GM12878 (cell line): ENCODE measurements at regions not wholly inside any gene's neighbourhood (a gene's known extent, or its start where the extent isn't known, plus 50 kb on each side); places are given as distances from the start of the nearest gene placed in this dataset.

Source experiments
- ATAC-seq: fragments of 200-7000 bp; cut with Tn5 transposase; 3 replicates; pipeline ENCODE4 v1.9.1; 2020; ENCODE audit warnings: mild to moderate bottlenecking, moderate library complexity
- BruUV-seq: library from RNA; stranded (reverse); fragments of 400-500 nt; replicated peaks from 2 replicates; lab custom pipeline; 2021; lab: Mats Ljungman, UMichigan
- CTCF ChIA-PET: fragments of 300-600 bp; sonication (Branson Sonifier 250); formaldehyde crosslinking; extraction: SDS; loops from one replicate; lab custom pipeline; 2021; ENCODE audit warnings: inconsistent platforms; lab: Yijun Ruan, JAX
- POLR2A ChIA-PET: fragments of 350-600 bp; formaldehyde crosslinking; extraction: SDS; loops from one replicate; lab custom pipeline; 2021; ENCODE audit warnings: inconsistent platforms; lab: Charles Lee
- RAD21 ChIA-PET: fragments of 300-600 bp; sonication (Branson Sonifier 250); formaldehyde crosslinking; loops from one replicate; lab custom pipeline; 2023; ENCODE audit warnings: antibody characterized with exemption; ENCODE audit not compliant: unreplicated experiment; lab: Charles Lee
- SMC1A ChIA-PET: fragments of 300-600 bp; sonication (Branson Sonifier 250); formaldehyde crosslinking; loops from one replicate; lab custom pipeline; 2023; ENCODE audit not compliant: unreplicated experiment, uncharacterized antibody; lab: Charles Lee
- DNase-seq: peaks from one replicate; pipeline ENCODE4 v3.0.0-alpha.2; 2011; ENCODE audit warnings: low read depth, low spot score
- FAIRE-seq: peaks from 3 replicates; lab custom pipeline; 2011; peaks lifted over from hg19 to GRCh38; lab: Jason Lieb, UNC
- H2AFZ ChIP-seq: 2 replicates; pipeline ENCODE4 v1.6.0; 2011; ENCODE audit warnings: low read depth, low read length, control low read depth; ENCODE audit not compliant: control insufficient read depth
- H3K27ac ChIP-seq: 2 replicates; pipeline ENCODE4 v1.5.1; 2011; ENCODE audit warnings: control low read depth; ENCODE audit not compliant: control insufficient read depth, insufficient read depth
- H3K27me3 ChIP-seq, 2 experiments: replicated peaks in 1 of 2; 2 replicates each; pipeline versions ENCODE4 v1.6.0 to v1.6.1; 2011; ENCODE audit warnings: low read length in 1 of 2; ENCODE audit not compliant: control insufficient read depth in 2 of 2, insufficient read depth in 2 of 2
- H3K36me3 ChIP-seq, 2 experiments: 2 replicates each; pipeline ENCODE4 v1.5.1; 2011; ENCODE audit warnings: low read length in 1 of 2; ENCODE audit not compliant: control insufficient read depth in 2 of 2, insufficient read depth in 2 of 2
- H3K4me1 ChIP-seq: 2 replicates; pipeline ENCODE4 v1.6.1; 2011; ENCODE audit warnings: mild to moderate bottlenecking, low read length, moderate library complexity, mixed read lengths; ENCODE audit not compliant: control insufficient read depth, insufficient read depth
- H3K4me2 ChIP-seq: 2 replicates; pipeline ENCODE4 v1.6.0; 2011; ENCODE audit warnings: control low read depth; ENCODE audit not compliant: control insufficient read depth, insufficient read depth
- H3K4me3 ChIP-seq: fragments of 200-600 bp; sonication (generic); 2 replicates; pipeline ENCODE4 v1.5.1; 2016
- H3K79me2 ChIP-seq: 2 replicates; pipeline ENCODE4 v1.6.0; 2011; ENCODE audit warnings: low read length; ENCODE audit not compliant: control insufficient read depth, insufficient read depth
- H3K9ac ChIP-seq: 2 replicates; pipeline ENCODE4 v1.8.0; 2011; ENCODE audit warnings: low read length, control low read depth, mixed read lengths; ENCODE audit not compliant: control insufficient read depth, insufficient read depth
- H3K9me3 ChIP-seq: replicated peaks from 3 replicates; pipeline ENCODE4 v1.5.1; 2011; ENCODE audit warnings: mild to moderate bottlenecking, low read length; ENCODE audit not compliant: control insufficient read depth, insufficient read depth
- H4K20me1 ChIP-seq: 2 replicates; pipeline ENCODE4 v1.6.0; 2011; ENCODE audit not compliant: control insufficient read depth, insufficient read depth
- ATF7 ChIP-seq: fragments of 450-650 bp; IDR thresholded peaks from 2 replicates; pipeline ENCODE4 v1.6.1; 2016; ENCODE audit warnings: low read depth, mild to moderate bottlenecking
- BHLHE40 ChIP-seq, 2 experiments: fragments of 450-650 bp in 1 of 2; IDR thresholded peaks; 2 replicates each; pipeline ENCODE4 v1.6.1; 2011 to 2017; ENCODE audit warnings: low read depth in 2 of 2, borderline replicate concordance in 1 of 2, improper control_type of control experiment in 1 of 2, low read length in 1 of 2, mild to moderate bottlenecking in 1 of 2
- E2F8 ChIP-seq: fragments of 450-650 bp; IDR thresholded peaks from 2 replicates; pipeline ENCODE4 v1.6.1; 2018; ENCODE audit warnings: mild to moderate bottlenecking, low read depth, moderate library complexity; ENCODE audit not compliant: partially characterized antibody
- IKZF2 ChIP-seq, 2 experiments: fragments of 450-650 bp; IDR thresholded peaks; 2 replicates each; pipeline ENCODE4 v1.6.1; 2017; ENCODE audit warnings: mild to moderate bottlenecking in 2 of 2, moderate library complexity in 2 of 2
- MAX ChIP-seq: IDR thresholded peaks from 2 replicates; pipeline ENCODE4 v1.6.1; 2012; ENCODE audit warnings: low read depth, low read length, improper control_type of control experiment
- MEF2B ChIP-seq: fragments of 450-650 bp; IDR thresholded peaks from 2 replicates; pipeline ENCODE4 v1.6.1; 2018; ENCODE audit warnings: mild to moderate bottlenecking, moderate library complexity; ENCODE audit not compliant: partially characterized antibody, poor library complexity, severe bottlenecking
- NFYA ChIP-seq: IDR thresholded peaks from 2 replicates; pipeline ENCODE4 v1.6.1; 2011; ENCODE audit warnings: low read depth, mild to moderate bottlenecking, low read length, improper control_type of control experiment, borderline replicate concordance
- RAD21 ChIP-seq: IDR thresholded peaks from 2 replicates; pipeline ENCODE4 v1.6.1; 2011; ENCODE audit warnings: mild to moderate bottlenecking, low read depth, low read length, moderate library complexity; ENCODE audit not compliant: insufficient read depth
- RCOR1 ChIP-seq: conservative IDR thresholded peaks from 2 replicates; pipeline ENCODE4 v1.6.1; 2012; ENCODE audit warnings: low read depth, low read length, improper control_type of control experiment
- SIX5 ChIP-seq: IDR thresholded peaks from 2 replicates; pipeline ENCODE4 v1.6.1; 2011; ENCODE audit warnings: mild to moderate bottlenecking, low read depth, low read length, moderate library complexity; ENCODE audit not compliant: severe bottlenecking
- SPI1 ChIP-seq: IDR thresholded peaks from 2 replicates; pipeline ENCODE4 v1.6.1; 2011; ENCODE audit warnings: low read depth, mild to moderate bottlenecking, low read length, moderate library complexity, borderline replicate concordance; ENCODE audit not compliant: insufficient read depth
- TCF7 ChIP-seq: IDR thresholded peaks from 2 replicates; pipeline ENCODE4 v1.6.1; 2014; ENCODE audit warnings: antibody characterized with exemption, borderline replicate concordance
- WGBS: methylation state at CpG from one replicate; pipeline ENCODE4 v1.1.6; 2016; ENCODE audit warnings: low lambda C conversion rate; ENCODE audit not compliant: insufficient replicate concordance, insufficient coverage; ENCODE audit errors: missing lambda C conversion rate; 5-methylcytosine and 5-hydroxymethylcytosine counted together
- in situ Hi-C: fragments of 300-500 bp; cut with MboI; formaldehyde crosslinking; loops from 9 replicates; pipeline ENCODE4 v1.14.3; 2018; ENCODE audit warnings: mixed read lengths
- intact Hi-C: fragments of 100-400 bp; cut with micrococcal nuclease; formaldehyde crosslinking; loops from one replicate; pipeline ENCODE4 v1.14.2; 2022; ENCODE audit not compliant: unreplicated experiment

GRCh38 chr7:106166651-106167342 is 54.7 kb upstream of the SYPL1 start (continued):
- TF ChIP-seq E2F8, result peak; percentile 33
- 0 out of 4 replicates have a peak, but pooled peaks of 1 of the 2 experiments have one; percentile 11 for TF ChIP-seq IKZF2 (IDR thresholded peaks at IDR 0.05)
- peak; percentile 85 for TF ChIP-seq RAD21

- Histone ChIP-seq H3K9ac (no peak overlapping the region), H2AFZ (no peak overlapping the region), H3K27ac (no peak overlapping the region), H3K9me3 (peaks cover 6% of the 10 kb centered on the region; the same call in 2 of the 3 replicates), H3K4me2 (no peak overlapping the region), H3K27me3 (no peaks in the 10 kb centered on the region), H3K4me3 (no peak overlapping the region), H3K79me2 (no peaks in the 10 kb centered on the region), H4K20me1 (no peaks in the 10 kb centered on the region), H3K4me1 (no peaks in the 10 kb centered on the region), H3K36me3 (no peaks in the 10 kb centered on the region)
- BruUV-seq, result no TSS peak
- FAIRE-seq (no peak), DNase-seq (no peak), ATAC-seq (peak; percentile 78)
- intact Hi-C loops, result no loop called here
- in situ Hi-C loops, result loop anchor here (5.0 kb wide), 1 partner anchor 403 kb away; no protein-coding TSS in a partner anchor
- ChIA-PET POLR2A (interaction anchor here (0.5 to 0.6 kb wide), 2 partner anchors 115 to 1358 kb away, joined by 3 read pairs; no protein-coding TSS in a partner anchor), RAD21 (interaction anchor here (0.6 to 6.9 kb wide), 15 partner anchors 11 to 1098 kb away, joined by 3 to 71 read pairs (median 3); no protein-coding TSS in a partner anchor), SMC1A (interaction anchor here (0.5 to 17.7 kb wide), 20 partner anchors 11 to 1822 kb away, joined by 3 to 390 read pairs (median 3); partner anchors contain the start of gene SYPL1), CTCF (interaction anchor here (0.7 to 6.5 kb wide), 23 partner anchors 11 to 510 kb away, joined by 3 to 121 read pairs (median 4); partner anchors contain the start of gene SYPL1)
- TF ChIP-seq MAX, result no peak
- TF ChIP-seq SIX5, result no peak
- TF ChIP-seq SPI1, result peak; percentile 27; the same call in 1 of the 2 replicates
- peak; percentile 47 for TF ChIP-seq MEF2B
- no peak for TF ChIP-seq BHLHE40 (IDR thresholded peaks at IDR 0.05; ENCODE audit: borderline replicate concordance in 1 of 2, low read depth in 2 of 2, low read length in 1 of 2)
- no peak for TF ChIP-seq TCF7
- no peak for TF ChIP-seq ATF7
- TF ChIP-seq NFYA, result no peak
- no peak for TF ChIP-seq RCOR1
- 0% methylated on average over 2 of the region's 2 CpGs for WGBS
Observed at GRCh38 chr7:106165337-106165736, 53.2 kb upstream of the SYPL1 start.
